ENCODE measurements at regions not wholly inside any gene's neighbourhood (a gene's known extent, or its start where the extent isn't known, plus 50 kb on each side); places are given as distances from the start of the nearest gene placed in this dataset.
"Not testable (repeated sequence)": the region's sequence is repeated elsewhere in the genome, so short reads cannot be mapped to it uniquely, and the experiment has no call there.

GRCh38 chr21:15640113-15640512, 89.7 kb upstream of the USP25 start:
- DNase-seq = not testable (repeated sequence)

DNA sequence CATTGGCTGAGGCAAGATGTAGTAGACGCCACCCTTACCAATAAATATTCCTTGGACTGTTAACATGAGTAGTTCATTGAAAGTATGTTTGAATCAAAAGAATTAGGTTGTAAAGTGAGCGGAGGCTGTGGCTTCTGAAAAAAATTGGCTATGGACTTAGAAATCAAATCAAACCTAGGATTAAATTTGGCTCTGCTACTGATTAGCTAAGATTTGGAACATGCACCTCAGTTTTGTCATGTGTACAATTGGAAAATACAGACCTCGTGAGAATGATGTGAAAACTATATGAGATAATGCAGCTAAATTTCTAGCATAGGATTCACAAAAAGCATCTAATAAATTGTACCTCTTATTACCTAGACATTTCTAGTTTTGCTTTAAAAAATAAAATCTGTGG, 85.3 kb upstream of the USP25 start:
- DNase-seq = no peak

DNA sequence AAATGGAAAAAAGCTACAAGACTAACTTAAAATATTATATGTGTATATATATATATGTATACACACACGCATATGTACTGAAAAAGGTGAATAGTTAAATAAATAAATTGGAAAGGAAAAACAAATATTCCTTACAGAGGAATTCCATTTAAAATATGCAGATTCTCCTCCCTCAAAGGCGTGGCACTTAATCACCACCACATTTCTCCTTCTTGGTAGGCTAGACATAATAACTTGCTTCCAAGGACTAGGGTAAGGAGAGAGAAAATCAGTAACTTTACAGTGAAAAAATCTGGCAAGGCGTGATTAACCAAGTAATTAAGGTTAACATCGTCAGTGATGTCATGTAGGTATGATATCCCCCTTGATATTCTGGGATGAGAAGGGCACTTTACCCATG, 84.0 kb upstream of the USP25 start:
- DNase-seq = no peak

DNA sequence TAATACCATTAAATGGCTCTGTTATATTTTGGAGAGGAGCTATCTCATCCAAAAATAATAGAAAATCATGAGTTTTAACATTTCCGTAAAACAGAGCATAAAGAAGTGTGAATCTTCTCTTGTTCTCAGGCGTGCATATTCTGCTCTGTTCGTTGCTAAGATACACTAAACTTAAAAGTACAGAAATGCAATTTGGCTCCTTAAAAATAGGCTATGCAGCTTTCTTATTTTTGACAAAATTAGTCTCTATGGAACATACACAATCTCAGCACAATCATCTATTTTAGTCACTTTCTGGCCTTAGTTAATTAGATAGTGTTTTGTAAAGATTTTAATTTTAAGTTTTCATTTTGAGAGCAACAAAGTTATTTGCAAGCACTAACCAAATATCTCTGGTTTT, 79.0 kb upstream of the USP25 start:
- DNase-seq = no peak

DNA sequence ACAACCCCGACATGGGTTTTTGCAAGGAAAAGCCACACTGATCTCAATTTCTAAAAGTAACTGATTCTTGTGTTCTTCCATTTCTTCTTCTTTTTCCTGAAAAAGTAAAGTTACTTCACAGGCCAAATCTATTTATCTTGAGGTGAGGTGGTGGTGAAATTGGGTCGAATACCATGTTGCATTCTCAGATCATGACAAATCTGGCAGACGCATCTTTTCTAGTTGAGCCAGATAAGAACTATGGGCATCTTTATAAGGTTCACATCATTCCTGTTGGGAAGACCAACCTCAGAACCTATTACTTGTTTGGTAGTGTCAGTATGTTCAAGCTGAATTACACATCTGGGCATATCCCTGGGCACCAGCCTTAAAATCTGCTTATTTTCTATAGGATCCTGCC, 78.6 kb upstream of the USP25 start:
- DNase-seq = no peak

- DNase-seq = no peak
These were observed 76.1 kb upstream of the USP25 start for GRCh38 chr21:15653710-15654109.

DNA sequence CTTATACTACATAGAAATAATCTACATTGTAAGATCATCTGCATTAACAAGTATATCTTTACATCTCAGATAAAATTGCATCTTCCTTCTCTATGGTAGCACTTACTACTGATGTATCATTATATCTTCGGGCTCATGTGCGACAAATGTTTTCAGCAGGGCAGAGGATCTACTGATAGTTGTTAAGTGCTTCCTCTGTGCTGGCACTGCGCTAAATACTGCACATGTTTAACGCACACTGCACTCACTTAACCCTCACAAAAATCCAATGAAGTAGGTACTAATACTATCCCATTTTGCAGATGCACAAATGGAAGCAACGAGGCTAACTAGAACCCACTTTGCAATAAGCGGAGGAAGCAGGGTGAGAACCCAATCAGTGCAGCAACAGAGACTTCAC, 75.6 kb upstream of the USP25 start:
- no peak for DNase-seq

GRCh38 chr21:15659753-15660422, 69.9 kb upstream of the USP25 start:
- no peak for DNase-seq

DNA sequence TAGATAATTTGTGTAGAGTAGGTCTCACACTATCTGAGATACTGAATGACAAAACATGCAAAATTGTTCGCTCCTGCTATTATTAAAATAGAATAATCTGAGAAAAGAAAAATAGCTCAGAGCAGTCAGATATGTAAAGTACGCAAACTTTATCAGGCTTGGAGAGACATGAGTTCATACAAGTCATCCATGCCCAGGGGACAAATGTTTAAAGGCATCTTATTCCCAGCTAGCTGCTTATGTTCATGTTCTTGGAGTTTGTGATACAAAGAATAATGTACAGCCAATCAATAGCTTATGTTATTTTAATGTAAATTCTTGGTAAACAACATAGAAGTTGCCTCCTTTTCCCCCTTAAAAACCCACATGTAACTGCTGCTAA, 69.4 kb upstream of the USP25 start:
- no peak for DNase-seq

DNA sequence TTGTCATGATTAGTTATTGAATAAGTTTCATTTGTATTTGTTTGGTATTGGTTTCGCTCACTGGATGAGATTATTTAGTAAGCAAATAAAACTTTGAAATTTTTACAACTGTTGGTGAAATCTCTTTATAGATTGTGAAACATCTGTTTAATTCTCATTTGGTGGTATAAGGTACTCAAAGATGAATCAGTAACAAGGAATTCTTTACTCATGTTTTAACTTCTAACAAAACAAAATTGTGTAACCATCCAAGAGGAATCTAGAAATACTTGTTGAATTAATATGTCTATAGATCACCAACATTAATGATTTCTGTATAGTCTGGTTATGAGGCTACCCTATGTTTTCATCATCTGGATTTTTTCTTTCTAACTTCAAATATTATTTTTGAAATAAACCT, 62.8 kb upstream of the USP25 start:
- no peak for DNase-seq

- no peak for DNase-seq
These were observed 62.0 kb upstream of the USP25 start for GRCh38 chr21:15667819-15668218.

- no peak for DNase-seq
These were observed 60.5 kb upstream of the USP25 start for GRCh38 chr21:15669247-15669646.

GRCh38 chr21:15671188-15671587, 58.6 kb upstream of the USP25 start:
- DNase-seq = no peak

GRCh38 chr21:15672578-15672977, 57.2 kb upstream of the USP25 start:
- DNase-seq = not testable (repeated sequence)

GRCh38 chr21:15676935-15677334, 52.8 kb upstream of the USP25 start:
- no peak for DNase-seq

GRCh38 chr21:15679630-15680029, 50.2 kb upstream of the USP25 start:
- DNase-seq = no peak

Measured in GDM1 (cell line).